ENCODE measurements at regions not wholly inside any gene's neighbourhood (a gene's known extent, or its start where the extent isn't known, plus 50 kb on each side); places are given as distances from the start of the nearest gene placed in this dataset.

DNA sequence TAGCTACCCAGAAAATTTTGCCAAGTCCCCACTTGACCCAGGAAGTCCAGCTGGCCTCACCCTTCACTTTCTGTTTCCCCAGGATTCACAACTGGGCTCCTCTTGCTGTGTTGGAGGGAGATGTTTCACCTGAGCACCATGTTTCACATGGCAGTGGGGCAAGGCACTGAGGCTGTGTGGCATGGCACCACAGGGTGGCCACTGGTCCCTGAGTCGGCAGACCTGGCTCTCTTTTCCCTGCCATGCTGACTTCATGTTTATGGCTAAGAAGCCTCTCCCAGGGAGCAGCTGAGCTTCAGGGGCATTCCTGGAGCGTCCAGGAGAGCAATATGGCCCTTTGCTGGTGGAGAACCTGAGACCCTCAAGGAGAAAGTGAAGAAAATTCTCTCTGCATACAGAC lies 266.9 kb downstream of the RPS24 start:
- H3K27ac ChIP-seq: no peak overlapping the region
- peaks cover 12% of the 10 kb centered on the region for H3K4me1 ChIP-seq
- H3K36me3 ChIP-seq: no peaks in the 10 kb centered on the region
- peak in 1 of 2 donors; percentile 18 for DNase-seq (ENCODE audit: low spot score in 2 of 2)
- H3K4me3 ChIP-seq: no peak overlapping the region
- H3K9me3 ChIP-seq: no peaks in the 10 kb centered on the region
- WGBS: 100% methylated on average over 1 of the region's 2 CpGs
- H3K27me3 ChIP-seq: no peaks in the 10 kb centered on the region
- TF ChIP-seq POLR2AphosphoS5 (IDR thresholded peaks at IDR 0.05) (no peak), POLR2A (IDR thresholded peaks at IDR 0.05) (no peak), EP300 (IDR thresholded peaks at IDR 0.05) (no peak)
- TF ChIP-seq, protein P1, sequence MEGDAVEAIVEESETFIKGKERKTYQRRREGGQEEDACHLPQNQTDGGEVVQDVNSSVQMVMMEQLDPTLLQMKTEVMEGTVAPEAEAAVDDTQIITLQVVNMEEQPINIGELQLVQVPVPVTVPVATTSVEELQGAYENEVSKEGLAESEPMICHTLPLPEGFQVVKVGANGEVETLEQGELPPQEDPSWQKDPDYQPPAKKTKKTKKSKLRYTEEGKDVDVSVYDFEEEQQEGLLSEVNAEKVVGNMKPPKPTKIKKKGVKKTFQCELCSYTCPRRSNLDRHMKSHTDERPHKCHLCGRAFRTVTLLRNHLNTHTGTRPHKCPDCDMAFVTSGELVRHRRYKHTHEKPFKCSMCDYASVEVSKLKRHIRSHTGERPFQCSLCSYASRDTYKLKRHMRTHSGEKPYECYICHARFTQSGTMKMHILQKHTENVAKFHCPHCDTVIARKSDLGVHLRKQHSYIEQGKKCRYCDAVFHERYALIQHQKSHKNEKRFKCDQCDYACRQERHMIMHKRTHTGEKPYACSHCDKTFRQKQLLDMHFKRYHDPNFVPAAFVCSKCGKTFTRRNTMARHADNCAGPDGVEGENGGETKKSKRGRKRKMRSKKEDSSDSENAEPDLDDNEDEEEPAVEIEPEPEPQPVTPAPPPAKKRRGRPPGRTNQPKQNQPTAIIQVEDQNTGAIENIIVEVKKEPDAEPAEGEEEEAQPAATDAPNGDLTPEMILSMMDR (IDR thresholded peaks at IDR 0.05): no peak

- H3K36me3 ChIP-seq: no peaks in the 10 kb centered on the region
- no peak overlapping the region for H3K4me3 ChIP-seq
- H3K27ac ChIP-seq: no peak overlapping the region
- TF ChIP-seq, protein P1 (IDR thresholded peaks at IDR 0.05): no peak
- TF ChIP-seq POLR2A (IDR thresholded peaks at IDR 0.05): no peak
- no peak for TF ChIP-seq POLR2AphosphoS5 (IDR thresholded peaks at IDR 0.05)
- no peak for TF ChIP-seq EP300 (IDR thresholded peaks at IDR 0.05)
- no peaks in the 10 kb centered on the region for H3K27me3 ChIP-seq
- no peak for DNase-seq (ENCODE audit: low spot score in 2 of 2)
- 80% methylated on average over 10 of the region's 10 CpGs for WGBS
- H3K9me3 ChIP-seq: no peaks in the 10 kb centered on the region
- peaks cover 12% of the 10 kb centered on the region for H3K4me1 ChIP-seq
Observed at GRCh38 chr10:78301481-78301880, 267.8 kb downstream of the RPS24 start.

GRCh38 chr10:78301891-78302738 lies 268.5 kb downstream of the RPS24 start:
- H3K36me3 ChIP-seq: no peaks in the 10 kb centered on the region
- no peaks in the 10 kb centered on the region for H3K27me3 ChIP-seq
- 72% methylated on average over 11 of the region's 11 CpGs for WGBS
- H3K4me1 ChIP-seq: peaks cover 12% of the 10 kb centered on the region
- no peaks in the 10 kb centered on the region for H3K9me3 ChIP-seq
- DNase-seq (ENCODE audit: low spot score in 2 of 2): no peak
- H3K4me3 ChIP-seq: peak overlapping the region; percentile 56
- TF ChIP-seq POLR2A (IDR thresholded peaks at IDR 0.05) (no peak), EP300 (IDR thresholded peaks at IDR 0.05) (no peak), POLR2AphosphoS5 (IDR thresholded peaks at IDR 0.05) (no peak)
- TF ChIP-seq, protein P1 (IDR thresholded peaks at IDR 0.05): no peak
- no peak overlapping the region for H3K27ac ChIP-seq

DNA sequence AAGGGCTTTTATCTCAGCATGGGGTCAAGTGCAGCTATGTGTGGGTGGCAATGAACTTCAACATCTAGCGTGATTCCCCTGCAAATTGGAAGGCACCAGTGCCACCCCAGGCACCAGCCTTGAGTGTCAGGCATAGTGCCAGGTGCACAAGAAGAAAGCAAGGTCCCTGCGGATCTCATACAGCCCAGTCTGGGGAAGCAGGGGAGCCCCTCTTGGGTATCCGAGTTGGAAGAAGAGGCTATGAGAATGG lies 269.0 kb downstream of the RPS24 start:
- H3K4me1 ChIP-seq: peaks cover 12% of the 10 kb centered on the region
- H3K9me3 ChIP-seq: no peaks in the 10 kb centered on the region
- TF ChIP-seq EP300 (IDR thresholded peaks at IDR 0.05): no peak
- TF ChIP-seq POLR2AphosphoS5 (IDR thresholded peaks at IDR 0.05): no peak
- TF ChIP-seq, protein P1 (IDR thresholded peaks at IDR 0.05): no peak
- TF ChIP-seq POLR2A (IDR thresholded peaks at IDR 0.05): no peak
- peak overlapping the region; percentile 78 for H3K27ac ChIP-seq
- WGBS: 0% methylated on average over 3 of the region's 3 CpGs
- H3K4me3 ChIP-seq: peak overlapping the region; percentile 56
- no peaks in the 10 kb centered on the region for H3K27me3 ChIP-seq
- H3K36me3 ChIP-seq: no peaks in the 10 kb centered on the region
- DNase-seq (ENCODE audit: low spot score in 2 of 2): no peak

- H3K4me3 ChIP-seq: peak overlapping the region; percentile 56
- peaks cover 12% of the 10 kb centered on the region for H3K4me1 ChIP-seq
- no peaks in the 10 kb centered on the region for H3K9me3 ChIP-seq
- H3K27me3 ChIP-seq: no peaks in the 10 kb centered on the region
- DNase-seq (ENCODE audit: low spot score in 2 of 2): peak; percentile 92 to 93
- TF ChIP-seq POLR2AphosphoS5 (IDR thresholded peaks at IDR 0.05): peak in 2 of 3 donors; percentile 71 to 76
- peak in 1 of 2 donors; percentile 52 for TF ChIP-seq POLR2A (IDR thresholded peaks at IDR 0.05)
- TF ChIP-seq, protein P1 (IDR thresholded peaks at IDR 0.05): peak; percentile 43 to 90
- TF ChIP-seq EP300 (IDR thresholded peaks at IDR 0.05): no peak
- 7% methylated on average over 32 of the region's 81 CpGs for WGBS
- peak overlapping the region; percentile 78 for H3K27ac ChIP-seq
- H3K36me3 ChIP-seq: no peaks in the 10 kb centered on the region
Observed at GRCh38 chr10:78302989-78303854, 269.6 kb downstream of the RPS24 start.

Measured in suprapubic skin (tissue), 4 donors.